ENCODE measurements at regions not wholly inside any gene's neighbourhood (a gene's known extent, or its start where the extent isn't known, plus 50 kb on each side); places are given as distances from the start of the nearest gene placed in this dataset.

- no peak for DNase-seq (ENCODE audit: extremely low read depth in 1 of 2, low read depth in 1 of 2)
Measured at GRCh38 chr10:78716043-78716660, 352.6 kb upstream of the ZMIZ1 start.

- DNase-seq (ENCODE audit: extremely low read depth in 1 of 2, low read depth in 1 of 2): no peak
Measured at GRCh38 chr10:78717200-78717599, 351.6 kb upstream of the ZMIZ1 start.

- no peak for DNase-seq (ENCODE audit: extremely low read depth in 1 of 2, low read depth in 1 of 2)
Measured at GRCh38 chr10:78718032-78718572, 350.7 kb upstream of the ZMIZ1 start.

GRCh38 chr10:78719276-78719675 lies 349.5 kb upstream of the ZMIZ1 start:
- DNase-seq (ENCODE audit: extremely low read depth in 1 of 2, low read depth in 1 of 2): no peak

GRCh38 chr10:78720091-78720490 lies 348.7 kb upstream of the ZMIZ1 start:
- no peak for DNase-seq (ENCODE audit: extremely low read depth in 1 of 2, low read depth in 1 of 2)

- no peak for DNase-seq (ENCODE audit: extremely low read depth in 1 of 2, low read depth in 1 of 2)
Measured at GRCh38 chr10:78721231-78721630, 347.5 kb upstream of the ZMIZ1 start.

- no peak for DNase-seq (ENCODE audit: extremely low read depth in 1 of 2, low read depth in 1 of 2)
Measured at GRCh38 chr10:78724846-78725245, 343.9 kb upstream of the ZMIZ1 start.

- no peak for DNase-seq (ENCODE audit: extremely low read depth in 1 of 2, low read depth in 1 of 2)
Measured at GRCh38 chr10:78726171-78726570, 342.6 kb upstream of the ZMIZ1 start.

- no peak for DNase-seq (ENCODE audit: extremely low read depth in 1 of 2, low read depth in 1 of 2)
Measured at GRCh38 chr10:78727251-78727650, 341.5 kb upstream of the ZMIZ1 start.

- no peak for DNase-seq (ENCODE audit: extremely low read depth in 1 of 2, low read depth in 1 of 2)
Measured at GRCh38 chr10:78727728-78728127, 341.0 kb upstream of the ZMIZ1 start.

GRCh38 chr10:78728176-78728575 lies 340.6 kb upstream of the ZMIZ1 start:
- DNase-seq (ENCODE audit: extremely low read depth in 1 of 2, low read depth in 1 of 2): no peak

- DNase-seq (ENCODE audit: extremely low read depth in 1 of 2, low read depth in 1 of 2): no peak
Measured at GRCh38 chr10:78729366-78729765, 339.4 kb upstream of the ZMIZ1 start.

- no peak for DNase-seq (ENCODE audit: extremely low read depth in 1 of 2, low read depth in 1 of 2)
Measured at GRCh38 chr10:78729800-78730199, 339.0 kb upstream of the ZMIZ1 start.

- DNase-seq (ENCODE audit: extremely low read depth in 1 of 2, low read depth in 1 of 2): no peak
Measured at GRCh38 chr10:78730754-78731153, 338.0 kb upstream of the ZMIZ1 start.

GRCh38 chr10:78731675-78732074 lies 337.1 kb upstream of the ZMIZ1 start:
- no peak for DNase-seq (ENCODE audit: extremely low read depth in 1 of 2, low read depth in 1 of 2)

- no peak for DNase-seq (ENCODE audit: extremely low read depth in 1 of 2, low read depth in 1 of 2)
Measured at GRCh38 chr10:78732381-78732780, 336.4 kb upstream of the ZMIZ1 start.

GRCh38 chr10:78736926-78737630 lies 331.7 kb upstream of the ZMIZ1 start:
- DNase-seq (ENCODE audit: extremely low read depth in 1 of 2, low read depth in 1 of 2): no peak

GRCh38 chr10:78737883-78738856 lies 330.6 kb upstream of the ZMIZ1 start:
- no peak for DNase-seq (ENCODE audit: extremely low read depth in 1 of 2, low read depth in 1 of 2)

GRCh38 chr10:78738861-78739260 lies 329.9 kb upstream of the ZMIZ1 start:
- no peak for DNase-seq (ENCODE audit: extremely low read depth in 1 of 2, low read depth in 1 of 2)

- DNase-seq (ENCODE audit: extremely low read depth in 1 of 2, low read depth in 1 of 2): no peak
Measured at GRCh38 chr10:78739444-78740053, 329.2 kb upstream of the ZMIZ1 start.
